NOMO-1 treated with dmso at 0.1 percent for 144 hours (cell line): ENCODE measurements at regions not wholly inside any gene's neighbourhood (a gene's known extent, or its start where the extent isn't known, plus 50 kb on each side); places are given as distances from the start of the nearest gene placed in this dataset.
"Not testable (repeated sequence)": the region's sequence is repeated elsewhere in the genome, so short reads cannot be mapped to it uniquely, and the experiment has no call there.

Experiments used
- DNase-seq: peaks from one replicate; lab custom pipeline; 2025; ENCODE audit not compliant: unreplicated experiment; lab: John Stamatoyannopoulos, UW

- no peak for DNase-seq
Observed at GRCh38 chr1:119251751-119252150, 111.3 kb upstream of the WARS2 start.

GRCh38 chr1:119253366-119253765 is 112.9 kb upstream of the WARS2 start:
- no peak for DNase-seq

- no peak for DNase-seq
Observed at GRCh38 chr1:119254067-119254720, 113.7 kb upstream of the WARS2 start.

GRCh38 chr1:119256089-119256488 is 112.5 kb upstream of the HAO2 start:
- DNase-seq = not testable (repeated sequence)

- DNase-seq = no peak
Observed at GRCh38 chr1:119260506-119260905, 108.1 kb upstream of the HAO2 start.

GRCh38 chr1:119266386-119266785 is 102.2 kb upstream of the HAO2 start:
- no peak for DNase-seq

- DNase-seq = no peak
Observed at GRCh38 chr1:119266858-119267257, 101.7 kb upstream of the HAO2 start.

GRCh38 chr1:119267288-119267687 is 101.3 kb upstream of the HAO2 start:
- not testable (repeated sequence) for DNase-seq

- no peak for DNase-seq
Observed at GRCh38 chr1:119268879-119269278, 99.7 kb upstream of the HAO2 start.

GRCh38 chr1:119275145-119276134 is 93.1 kb upstream of the HAO2 start:
- DNase-seq = no peak

GRCh38 chr1:119276558-119276957 is 92.0 kb upstream of the HAO2 start:
- no peak for DNase-seq

- no peak for DNase-seq
Observed at GRCh38 chr1:119279456-119280381, 88.9 kb upstream of the HAO2 start.

GRCh38 chr1:119285482-119285881 is 83.1 kb upstream of the HAO2 start:
- no peak for DNase-seq

- DNase-seq = no peak
Observed at GRCh38 chr1:119286587-119287181, 81.9 kb upstream of the HAO2 start.

- no peak for DNase-seq
Observed at GRCh38 chr1:119288751-119289150, 79.8 kb upstream of the HAO2 start.

- DNase-seq = no peak
Observed at GRCh38 chr1:119290297-119290696, 78.3 kb upstream of the HAO2 start.

GRCh38 chr1:119291611-119292206 is 76.9 kb upstream of the HAO2 start:
- no peak for DNase-seq

- DNase-seq = no peak
Observed at GRCh38 chr1:119293797-119294196, 74.8 kb upstream of the HAO2 start.

- DNase-seq = no peak
Observed at GRCh38 chr1:119294199-119294598, 74.4 kb upstream of the HAO2 start.

- DNase-seq = no peak
Observed at GRCh38 chr1:119294722-119295121, 73.9 kb upstream of the HAO2 start.
